ENCODE measurements at regions not wholly inside any gene's neighbourhood (a gene's known extent, or its start where the extent isn't known, plus 50 kb on each side); places are given as distances from the start of the nearest gene placed in this dataset.

DNA sequence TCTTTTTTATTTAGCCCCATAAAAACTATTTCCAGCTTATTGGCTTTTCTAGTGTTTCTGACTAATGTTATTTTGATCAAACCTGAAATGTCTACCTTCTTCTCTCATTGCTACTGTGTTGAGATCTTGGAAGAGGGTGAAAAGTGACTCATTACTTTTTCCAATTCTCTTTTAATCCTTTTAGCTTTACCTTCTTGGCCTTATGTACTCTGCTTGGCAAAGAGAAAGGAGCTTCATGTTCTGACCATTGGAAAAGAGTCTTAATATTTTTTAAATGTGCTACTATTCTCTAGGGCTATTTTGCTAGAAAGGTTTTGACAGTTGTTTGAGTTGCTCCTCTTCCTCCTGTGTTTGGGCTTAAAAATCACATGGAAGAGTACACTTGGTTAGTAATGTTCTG is 97.8 kb upstream of the CHODL start:
- Histone ChIP-seq H4K20me1 (ENCODE audit: insufficient read depth, low read length) (no peaks in the 10 kb centered on the region), H3K4me1 (ENCODE audit: low read length) (no peaks in the 10 kb centered on the region), H3K4me3 (ENCODE audit: low read length) (no peak overlapping the region), H3K27ac (ENCODE audit: low read length) (no peak overlapping the region), H3K9ac (ENCODE audit: low read length) (no peak overlapping the region), H3K27me3 (ENCODE audit: low read depth, low read length) (no peaks in the 10 kb centered on the region), H3K9me3 (ENCODE audit: insufficient read depth, low read length) (no peaks in the 10 kb centered on the region), H3K4me2 (ENCODE audit: low read length) (no peak overlapping the region), H2AFZ (ENCODE audit: low read depth, low read length) (no peak overlapping the region), H3K36me3 (replicated peaks; ENCODE audit: low read depth, low read length) (no peaks in the 10 kb centered on the region), H3K79me2 (ENCODE audit: low read length) (no peaks in the 10 kb centered on the region)
- TF ChIP-seq, protein P1, sequence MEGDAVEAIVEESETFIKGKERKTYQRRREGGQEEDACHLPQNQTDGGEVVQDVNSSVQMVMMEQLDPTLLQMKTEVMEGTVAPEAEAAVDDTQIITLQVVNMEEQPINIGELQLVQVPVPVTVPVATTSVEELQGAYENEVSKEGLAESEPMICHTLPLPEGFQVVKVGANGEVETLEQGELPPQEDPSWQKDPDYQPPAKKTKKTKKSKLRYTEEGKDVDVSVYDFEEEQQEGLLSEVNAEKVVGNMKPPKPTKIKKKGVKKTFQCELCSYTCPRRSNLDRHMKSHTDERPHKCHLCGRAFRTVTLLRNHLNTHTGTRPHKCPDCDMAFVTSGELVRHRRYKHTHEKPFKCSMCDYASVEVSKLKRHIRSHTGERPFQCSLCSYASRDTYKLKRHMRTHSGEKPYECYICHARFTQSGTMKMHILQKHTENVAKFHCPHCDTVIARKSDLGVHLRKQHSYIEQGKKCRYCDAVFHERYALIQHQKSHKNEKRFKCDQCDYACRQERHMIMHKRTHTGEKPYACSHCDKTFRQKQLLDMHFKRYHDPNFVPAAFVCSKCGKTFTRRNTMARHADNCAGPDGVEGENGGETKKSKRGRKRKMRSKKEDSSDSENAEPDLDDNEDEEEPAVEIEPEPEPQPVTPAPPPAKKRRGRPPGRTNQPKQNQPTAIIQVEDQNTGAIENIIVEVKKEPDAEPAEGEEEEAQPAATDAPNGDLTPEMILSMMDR (IDR thresholded peaks at IDR 0.05; ENCODE audit: low read depth, low read length) = no peak
- no peak for TF ChIP-seq EZH2phosphoT487 (IDR thresholded peaks at IDR 0.05; ENCODE audit: low read depth)

DNA sequence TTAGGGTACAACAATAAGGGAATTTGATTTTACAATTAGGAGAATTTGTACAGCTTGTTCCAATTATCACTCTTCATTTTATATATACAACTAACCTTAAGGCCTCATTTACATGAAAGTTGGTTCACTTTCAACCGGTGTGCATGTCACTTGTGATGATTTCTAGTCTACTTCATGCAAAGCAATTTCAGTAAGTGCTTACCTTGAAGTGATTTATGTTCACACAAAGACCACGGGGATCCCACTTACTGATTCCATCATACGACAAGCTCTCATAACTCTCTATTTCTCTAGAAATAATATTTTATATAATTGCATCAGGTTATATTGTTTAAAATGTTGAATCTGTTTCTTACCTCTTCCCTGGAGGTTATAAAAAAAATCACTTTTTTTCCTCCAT is 100.3 kb upstream of the CHODL start:
- no peaks in the 10 kb centered on the region for H3K4me1 ChIP-seq (ENCODE audit: low read length)
- no peak for TF ChIP-seq EZH2phosphoT487 (IDR thresholded peaks at IDR 0.05; ENCODE audit: low read depth)
- TF ChIP-seq, protein P1 (IDR thresholded peaks at IDR 0.05; ENCODE audit: low read depth, low read length) = no peak
- no peak overlapping the region for H2AFZ ChIP-seq (ENCODE audit: low read depth, low read length)
- no peaks in the 10 kb centered on the region for H3K27me3 ChIP-seq (ENCODE audit: low read depth, low read length)
- no peaks in the 10 kb centered on the region for H4K20me1 ChIP-seq (ENCODE audit: insufficient read depth, low read length)
- H3K4me3 ChIP-seq (ENCODE audit: low read length) = no peak overlapping the region
- H3K36me3 ChIP-seq (replicated peaks; ENCODE audit: low read depth, low read length) = no peaks in the 10 kb centered on the region
- H3K27ac ChIP-seq (ENCODE audit: low read length) = no peak overlapping the region
- no peaks in the 10 kb centered on the region for H3K9me3 ChIP-seq (ENCODE audit: insufficient read depth, low read length)
- H3K79me2 ChIP-seq (ENCODE audit: low read length) = no peaks in the 10 kb centered on the region
- H3K9ac ChIP-seq (ENCODE audit: low read length) = no peak overlapping the region
- no peak overlapping the region for H3K4me2 ChIP-seq (ENCODE audit: low read length)

DNA sequence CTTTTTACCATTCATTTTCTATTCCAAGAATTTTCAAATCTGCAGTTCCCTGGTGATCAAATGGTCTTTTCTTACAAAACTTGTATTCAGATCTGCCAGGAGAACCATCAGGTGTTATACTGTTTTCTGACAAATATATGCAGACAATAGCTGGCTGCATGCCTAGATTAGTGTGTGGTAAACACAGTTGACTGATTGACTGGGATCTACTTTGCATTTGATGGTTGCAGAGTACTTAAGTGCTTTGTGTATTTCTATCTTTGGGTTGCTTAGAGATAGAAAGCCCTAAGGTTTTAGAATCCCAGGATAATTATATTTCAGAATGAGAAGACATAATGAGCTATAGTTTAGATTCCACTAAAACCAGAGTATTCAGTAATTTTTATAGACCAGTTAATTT is 102.0 kb upstream of the CHODL start:
- H3K36me3 ChIP-seq (replicated peaks; ENCODE audit: low read depth, low read length) = no peaks in the 10 kb centered on the region
- no peak overlapping the region for H2AFZ ChIP-seq (ENCODE audit: low read depth, low read length)
- no peak overlapping the region for H3K4me3 ChIP-seq (ENCODE audit: low read length)
- no peak overlapping the region for H3K4me2 ChIP-seq (ENCODE audit: low read length)
- H3K27me3 ChIP-seq (ENCODE audit: low read depth, low read length) = no peaks in the 10 kb centered on the region
- no peaks in the 10 kb centered on the region for H3K4me1 ChIP-seq (ENCODE audit: low read length)
- H3K9me3 ChIP-seq (ENCODE audit: insufficient read depth, low read length) = no peaks in the 10 kb centered on the region
- TF ChIP-seq, protein P1 (IDR thresholded peaks at IDR 0.05; ENCODE audit: low read depth, low read length) = no peak
- no peak overlapping the region for H3K9ac ChIP-seq (ENCODE audit: low read length)
- H3K27ac ChIP-seq (ENCODE audit: low read length) = no peak overlapping the region
- H3K79me2 ChIP-seq (ENCODE audit: low read length) = no peaks in the 10 kb centered on the region
- no peaks in the 10 kb centered on the region for H4K20me1 ChIP-seq (ENCODE audit: insufficient read depth, low read length)

DNA sequence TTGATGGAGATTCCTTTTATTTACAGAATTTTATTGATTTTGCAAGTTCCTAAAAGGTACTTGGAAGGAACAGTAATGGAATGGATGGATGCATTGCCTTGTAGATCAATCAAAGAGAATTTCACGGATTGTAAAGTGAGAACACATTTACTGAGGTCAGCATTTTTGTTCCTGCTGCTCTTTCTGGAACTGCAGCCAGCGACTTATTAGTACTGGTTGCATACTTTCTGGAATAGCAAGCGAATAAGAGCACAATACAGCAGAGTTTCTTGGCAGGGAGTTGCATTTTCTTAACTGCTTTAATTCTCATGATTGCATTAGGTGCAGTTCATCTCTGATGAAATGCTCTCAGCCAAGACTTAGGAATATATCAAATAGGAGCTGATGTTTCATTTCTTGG is 106.1 kb upstream of the CHODL start:
- no peak overlapping the region for H3K9ac ChIP-seq (ENCODE audit: low read length)
- H3K4me1 ChIP-seq (ENCODE audit: low read length) = no peaks in the 10 kb centered on the region

More for the DNA sequence above, 106.1 kb upstream of the CHODL start:
- Histone ChIP-seq H3K27ac (ENCODE audit: low read length) (no peak overlapping the region), H3K79me2 (ENCODE audit: low read length) (no peaks in the 10 kb centered on the region), H3K36me3 (replicated peaks; ENCODE audit: low read depth, low read length) (no peaks in the 10 kb centered on the region), H2AFZ (ENCODE audit: low read depth, low read length) (no peak overlapping the region), H3K9me3 (ENCODE audit: insufficient read depth, low read length) (no peaks in the 10 kb centered on the region), H4K20me1 (ENCODE audit: insufficient read depth, low read length) (no peaks in the 10 kb centered on the region), H3K4me2 (ENCODE audit: low read length) (no peak overlapping the region), H3K27me3 (ENCODE audit: low read depth, low read length) (no peaks in the 10 kb centered on the region), H3K4me3 (ENCODE audit: low read length) (no peak overlapping the region)
- TF ChIP-seq EZH2phosphoT487 (IDR thresholded peaks at IDR 0.05; ENCODE audit: low read depth) = no peak
- TF ChIP-seq, protein P1 (IDR thresholded peaks at IDR 0.05; ENCODE audit: low read depth, low read length) = no peak
